H1 (cell line): ENCODE measurements at regions not wholly inside any gene's neighbourhood (a gene's known extent, or its start where the extent isn't known, plus 50 kb on each side); places are given as distances from the start of the nearest gene placed in this dataset.

Source experiments
- CTCF ChIA-PET: fragments of 300-600 bp; sonication (Branson Sonifier 250); formaldehyde crosslinking; loops from one replicate; lab custom pipeline; 2021; ENCODE audit not compliant: partially characterized antibody; lab: Charles Lee
- POLR2A ChIA-PET: fragments of 300-600 bp; sonication (Branson Sonifier 250); formaldehyde crosslinking; loops from one replicate; lab custom pipeline; 2021; ENCODE audit warnings: inconsistent platforms; ENCODE audit not compliant: partially characterized antibody; lab: Charles Lee
- DNase-seq, 2 experiments: peaks; one replicate each; pipeline versions ENCODE4 v3.0.0 to v3.0.0-alpha.2; 2010 to 2022; ENCODE audit warnings: low spot score in 2 of 2, low read depth in 1 of 2, mixed read lengths in 1 of 2
- FAIRE-seq: peaks from 2 replicates; lab custom pipeline; 2011; peaks lifted over from hg19 to GRCh38; lab: Jason Lieb, UNC
- H2AFZ ChIP-seq: 2 replicates; pipeline ENCODE4 v1.8.1; 2012; ENCODE audit warnings: low read length, inconsistent platforms
- H2AK5ac ChIP-seq: 2 replicates; pipeline ENCODE4 v1.6.1; 2013; ENCODE audit warnings: low read depth, low read length
- H2BK120ac ChIP-seq: replicated peaks from 2 replicates; pipeline ENCODE3; 2013; ENCODE audit warnings: low read depth, low read length, inconsistent platforms
- H2BK12ac ChIP-seq: 2 replicates; pipeline ENCODE4 v1.6.1; 2013; ENCODE audit warnings: low read depth, low read length
- H2BK15ac ChIP-seq: 2 replicates; pipeline ENCODE4 v1.6.1; 2013; ENCODE audit warnings: low read length
- H2BK20ac ChIP-seq: 2 replicates; pipeline ENCODE4 v1.6.1; 2013; ENCODE audit warnings: low read length
- H2BK5ac ChIP-seq: 2 replicates; pipeline ENCODE4 v1.6.1; 2013; ENCODE audit warnings: low read depth, low read length
- H3K14ac ChIP-seq: 2 replicates; pipeline ENCODE4 v1.6.1; 2013; ENCODE audit warnings: inconsistent platforms; ENCODE audit not compliant: insufficient read length
- H3K18ac ChIP-seq: 2 replicates; pipeline ENCODE4 v1.6.1; 2013; ENCODE audit warnings: low read length; ENCODE audit errors: extremely low read depth
- H3K23ac ChIP-seq: 2 replicates; pipeline ENCODE4 v1.6.1; 2013; ENCODE audit warnings: inconsistent platforms; ENCODE audit not compliant: insufficient read length
- H3K23me2 ChIP-seq: 2 replicates; pipeline ENCODE4 v1.6.1; 2013; ENCODE audit warnings: low read depth, low read length
- H3K27ac ChIP-seq: 2 replicates; pipeline ENCODE4 v1.6.1; 2011; ENCODE audit warnings: low read depth, low read length, inconsistent platforms
- H3K27me3 ChIP-seq, 4 experiments: replicated peaks in 1 of 4; 1 replicate in 1 of 4; 2 replicates in 3 of 4; pipeline versions ENCODE4 v1.6.1 to v1.8.1; 2011 to 2013; ENCODE audit warnings: low read length in 3 of 4, mild to moderate bottlenecking in 3 of 4, inconsistent platforms in 2 of 4, mixed read lengths in 2 of 4, moderate library complexity in 1 of 4; ENCODE audit not compliant: control insufficient read depth in 3 of 4, insufficient read depth in 3 of 4; ENCODE audit errors: extremely low read depth in 1 of 4
- H3K36me3 ChIP-seq, 4 experiments: 2 replicates each; pipeline versions ENCODE4 v1.6.1 to v1.8.1; 2011 to 2013; ENCODE audit warnings: mild to moderate bottlenecking in 4 of 4, low read length in 3 of 4, moderate library complexity in 2 of 4, control low read depth in 1 of 4, inconsistent platforms in 1 of 4; ENCODE audit not compliant: insufficient read depth in 4 of 4, control insufficient read depth in 2 of 4
- H3K4ac ChIP-seq: replicated peaks from 2 replicates; pipeline ENCODE3; 2013; ENCODE audit warnings: low read length, low read depth, mixed read lengths, inconsistent platforms; ENCODE audit not compliant: insufficient read length
- H3K4me1 ChIP-seq, 4 experiments: replicated peaks in 1 of 4; 1 replicate in 1 of 4; 2 replicates in 3 of 4; pipeline versions ENCODE4 v1.6.1 to v1.8.1; 2011 to 2013; ENCODE audit warnings: low read length in 3 of 4, inconsistent platforms in 2 of 4, mixed read lengths in 1 of 4; ENCODE audit not compliant: insufficient read depth in 4 of 4, control insufficient read depth in 3 of 4
- H3K4me2 ChIP-seq, 2 experiments: 2 replicates each; pipeline versions ENCODE4 v1.6.1 to v1.8.1; 2011 to 2013; ENCODE audit warnings: low read depth in 2 of 2, low read length in 2 of 2, control low read depth in 1 of 2, inconsistent platforms in 1 of 2, mild to moderate bottlenecking in 1 of 2; ENCODE audit not compliant: insufficient read depth in 1 of 2
- H3K4me3 ChIP-seq, 4 experiments: fragments of 200-600, 300-600 bp in 1 of 4; sonication (generic), shearing (Covaris generic), sonication (Bioruptor Twin) in 1 of 4; 2 replicates each; pipeline versions ENCODE4 v1.5.1 to v1.8.1; 2011 to 2016; ENCODE audit warnings: low read length in 4 of 4, low read depth in 3 of 4, control low read depth in 2 of 4, inconsistent platforms in 2 of 4, mild to moderate bottlenecking in 2 of 4, mixed read lengths in 1 of 4, moderate library complexity in 1 of 4; ENCODE audit not compliant: insufficient read depth in 2 of 4; ENCODE audit errors: extremely low read depth in 1 of 4
- H3K56ac ChIP-seq: replicated peaks from 2 replicates; pipeline ENCODE3; 2013; ENCODE audit warnings: low read depth, mild to moderate bottlenecking, mixed read lengths, low read length, inconsistent platforms; ENCODE audit not compliant: insufficient read length
- H3K79me1 ChIP-seq: 2 replicates; pipeline ENCODE4 v1.6.1; 2013; ENCODE audit warnings: low read depth, low read length, control low read depth
- H3K79me2 ChIP-seq, 2 experiments: 2 replicates each; pipeline versions ENCODE4 v1.6.1 to v1.8.1; 2012 to 2013; ENCODE audit warnings: low read length in 2 of 2, mild to moderate bottlenecking in 2 of 2, inconsistent platforms in 1 of 2; ENCODE audit not compliant: insufficient read depth in 2 of 2, control insufficient read depth in 1 of 2
- H3K9ac ChIP-seq, 4 experiments: replicated peaks in 1 of 4; 1 replicate in 1 of 4; 2 replicates in 3 of 4; pipeline versions ENCODE4 v1.6.1 to v1.8.1; 2011 to 2013; ENCODE audit warnings: low read depth in 3 of 4, low read length in 3 of 4, control low read depth in 2 of 4, mild to moderate bottlenecking in 2 of 4, moderate library complexity in 2 of 4, inconsistent platforms in 1 of 4; ENCODE audit errors: extremely low read depth in 1 of 4
- H3K9me3 ChIP-seq, 2 experiments: 2 replicates each; pipeline versions ENCODE4 v1.6.1 to v1.8.1; 2012 to 2013; ENCODE audit warnings: mild to moderate bottlenecking in 2 of 2, moderate library complexity in 2 of 2, control low read depth in 1 of 2, inconsistent platforms in 1 of 2, low read depth in 1 of 2, low read length in 1 of 2, mixed read lengths in 1 of 2; ENCODE audit not compliant: insufficient read depth in 2 of 2
- H4K20me1 ChIP-seq, 2 experiments: replicated peaks in 1 of 2; 2 replicates each; pipeline versions ENCODE3 to v1.8.1; 2011 to 2013; ENCODE audit warnings: inconsistent platforms in 2 of 2, low read length in 2 of 2, mild to moderate bottlenecking in 1 of 2; ENCODE audit not compliant: insufficient read depth in 2 of 2, control insufficient read depth in 1 of 2
- H4K5ac ChIP-seq: 2 replicates; pipeline ENCODE4 v1.6.1; 2013; ENCODE audit warnings: low read length, low read depth, mixed read lengths, inconsistent platforms; ENCODE audit not compliant: insufficient read length
- H4K8ac ChIP-seq: 2 replicates; pipeline ENCODE4 v1.8.0; 2013; ENCODE audit warnings: mild to moderate bottlenecking, moderate library complexity, low read length, inconsistent platforms; ENCODE audit not compliant: insufficient read depth; ENCODE audit errors: extremely low read depth
- H4K91ac ChIP-seq: replicated peaks from 2 replicates; pipeline ENCODE3; 2013; ENCODE audit warnings: low read length, mixed read lengths, inconsistent platforms; ENCODE audit not compliant: insufficient read length
- CBX5 ChIP-seq: fragments of 300-800, 300-1000 bp; sonication (generic); IDR thresholded peaks from 2 replicates; pipeline ENCODE4 v1.7.1; 2016; ENCODE audit warnings: antibody characterized with exemption, low read length, low read depth
- CTBP2 ChIP-seq: IDR thresholded peaks from 2 replicates; pipeline ENCODE4 v1.7.0; 2011; ENCODE audit warnings: borderline replicate concordance, mild to moderate bottlenecking, moderate library complexity, mixed read lengths, low read length; ENCODE audit not compliant: insufficient read depth, insufficient read length
- KDM5A ChIP-seq: fragments of 200-600 bp; IDR thresholded peaks from 2 replicates; pipeline ENCODE4 v1.7.1; 2012; ENCODE audit warnings: mild to moderate bottlenecking, low read length, inconsistent platforms, mixed read lengths
- RFX5 ChIP-seq: IDR thresholded peaks from 2 replicates; pipeline ENCODE4 v1.6.1; 2011; ENCODE audit warnings: low read depth, low read length, improper control_type of control experiment, borderline replicate concordance
- RNF2 ChIP-seq: fragments of 200-900, 300-1000 bp; sonication (generic); IDR thresholded peaks from 2 replicates; pipeline ENCODE4 v1.7.1; 2016; ENCODE audit warnings: borderline replicate concordance, low read depth, mild to moderate bottlenecking, antibody characterized with exemption, low read length; ENCODE audit not compliant: poor library complexity, severe bottlenecking; ENCODE audit errors: missing control alignments
- SIN3A ChIP-seq, 2 experiments: IDR thresholded peaks in 1 of 2; conservative IDR thresholded peaks in 1 of 2; 2 replicates each; pipeline ENCODE4 v1.6.1; 2011 to 2012; ENCODE audit warnings: low read length in 2 of 2, improper control_type of control experiment in 1 of 2, low read depth in 1 of 2, mild to moderate bottlenecking in 1 of 2
- WGBS, 2 experiments: shearing (Covaris generic) in 1 of 2; methylation state at CpG; one replicate each; pipeline versions ENCODE4 v1.1.6 to v1.1.7; 2013 to 2015; ENCODE audit warnings: low lambda C conversion rate in 2 of 2, mixed read lengths in 2 of 2, inconsistent platforms in 1 of 2, low coverage in 1 of 2, missing lambda C conversion rate in 1 of 2; ENCODE audit not compliant: insufficient replicate concordance in 2 of 2, insufficient coverage in 1 of 2, insufficient read length in 1 of 2; ENCODE audit errors: extremely low coverage in 1 of 2, missing lambda C conversion rate in 1 of 2; 5-methylcytosine and 5-hydroxymethylcytosine counted together
- TF ChIP-seq, protein P1 (sequence below): IDR thresholded peaks from 2 replicates; pipeline ENCODE4 v1.6.1; 2011; ENCODE audit warnings: low read depth, mild to moderate bottlenecking, low read length; ENCODE audit not compliant: insufficient read depth

DNA sequence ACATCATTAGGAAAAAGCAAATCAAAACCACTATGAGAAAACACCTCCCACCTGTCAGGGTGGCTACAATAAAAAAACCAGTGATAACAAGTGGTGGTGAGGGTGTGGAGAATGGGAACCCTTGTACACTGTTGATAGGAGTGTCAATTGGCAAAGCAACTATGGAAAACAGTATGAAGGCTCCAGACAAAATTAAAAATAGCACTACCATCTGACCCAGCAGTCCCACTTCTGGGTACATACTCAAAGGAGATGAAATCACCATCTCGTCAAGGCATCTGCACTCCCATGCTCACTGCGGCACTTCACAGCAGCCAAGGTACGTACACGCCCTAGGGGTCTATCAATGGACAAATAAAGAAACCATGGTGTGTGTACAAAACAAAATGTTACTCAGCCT is 715.1 kb downstream of the UQCRFS1 start:
- ChIA-PET POLR2A (no interaction called here), CTCF (interaction anchor here (1.8 kb wide), 1 partner anchor 136 kb away, joined by 5 read pairs; no protein-coding TSS in a partner anchor)
- Histone ChIP-seq H2AFZ (no peak overlapping the region), H2BK5ac (no peak overlapping the region), H3K27me3 (no peaks in the 10 kb centered on the region), H4K8ac (no peak overlapping the region), H3K56ac (no peak overlapping the region), H3K4me2 (no peak overlapping the region), H3K4ac (no peak overlapping the region), H2BK15ac (no peak overlapping the region), H3K4me3 (no peak overlapping the region), H3K36me3 (no peaks in the 10 kb centered on the region), H3K79me1 (no peaks in the 10 kb centered on the region), H2BK12ac (no peak overlapping the region), H3K9ac (no peak overlapping the region), H3K27ac (no peak overlapping the region), H2BK120ac (no peak overlapping the region), H3K79me2 (no peaks in the 10 kb centered on the region), H4K20me1 (no peaks in the 10 kb centered on the region), H3K14ac (no peak overlapping the region), H4K5ac (no peak overlapping the region), H4K91ac (no peak overlapping the region), H3K23ac (no peak overlapping the region), H3K4me1 (peaks cover 2 to 12% (median 8%) of the 10 kb centered on the region in 4 experiments; a peak in 6 of 7 replicates), H3K23me2 (no peaks in the 10 kb centered on the region; the same call in 1 of the 2 replicates), H3K9me3 (no peaks in the 10 kb centered on the region), H2AK5ac (no peak overlapping the region), H2BK20ac (no peak overlapping the region), H3K18ac (no peak overlapping the region)
- DNase-seq (no peak), FAIRE-seq (no peak)
- 90% methylated on average over 4 of the region's 4 CpGs; no CpG with 5 or more reads in 1 of the 2 experiments for WGBS, 2 experiments
- TF ChIP-seq RNF2 = no peak
- TF ChIP-seq CTBP2 = no peak
- TF ChIP-seq KDM5A = no peak
- no peak for TF ChIP-seq CBX5
- TF ChIP-seq, protein P1, sequence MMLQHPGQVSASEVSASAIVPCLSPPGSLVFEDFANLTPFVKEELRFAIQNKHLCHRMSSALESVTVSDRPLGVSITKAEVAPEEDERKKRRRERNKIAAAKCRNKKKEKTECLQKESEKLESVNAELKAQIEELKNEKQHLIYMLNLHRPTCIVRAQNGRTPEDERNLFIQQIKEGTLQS = no peak
- no peak for TF ChIP-seq SIN3A (conservative IDR thresholded peaks at IDR 0.05 in 1 of 2, IDR thresholded peaks at IDR 0.05 in 1 of 2; ENCODE audit: low read depth in 1 of 2, low read length in 2 of 2)
- TF ChIP-seq RFX5 = no peak
